ENCODE measurements at regions not wholly inside any gene's neighbourhood (a gene's known extent, or its start where the extent isn't known, plus 50 kb on each side); places are given as distances from the start of the nearest gene placed in this dataset.
A peak's percentile ranks its signal among the peaks of the same experiment; 100 is the strongest.
"Not testable (repeated sequence)": the region's sequence is repeated elsewhere in the genome, so short reads cannot be mapped to it uniquely, and the experiment has no call there.

DNA sequence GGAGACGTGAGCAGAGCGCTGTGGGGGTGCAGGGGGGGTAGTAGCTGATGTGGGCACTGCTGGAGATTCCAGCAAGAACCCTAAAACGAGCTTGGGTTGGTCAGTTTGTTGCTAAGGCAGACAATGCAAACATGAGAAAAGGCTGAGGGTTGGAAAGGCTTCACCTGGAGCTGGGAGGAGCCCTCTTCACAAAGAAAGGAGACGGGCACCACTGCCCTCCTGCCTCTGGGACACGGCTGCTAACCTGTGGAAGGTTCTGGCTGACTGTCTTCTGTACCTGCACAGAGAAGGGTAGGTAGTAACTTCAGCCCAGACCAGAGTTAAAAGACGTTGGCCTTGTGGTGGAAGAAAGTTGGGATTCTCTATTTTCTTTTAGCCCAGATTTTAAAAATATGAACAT is 108.7 kb downstream of the SUCLA2 start:
- Mint-ChIP-seq H3K36me3 (peaks cover 7% of the 10 kb centered on the region), H3K27ac (no peak overlapping the region), H3K9me3 (ENCODE audit: low read depth) (peaks cover 6% of the 10 kb centered on the region), H3K4me3 (no peak overlapping the region), H3K27me3 (no peaks in the 10 kb centered on the region), H3K4me1 (peaks cover 20% of the 10 kb centered on the region)
- CTCF ChIA-PET: no interaction called here
- no peak for DNase-seq
- ATAC-seq: no peak

DNA sequence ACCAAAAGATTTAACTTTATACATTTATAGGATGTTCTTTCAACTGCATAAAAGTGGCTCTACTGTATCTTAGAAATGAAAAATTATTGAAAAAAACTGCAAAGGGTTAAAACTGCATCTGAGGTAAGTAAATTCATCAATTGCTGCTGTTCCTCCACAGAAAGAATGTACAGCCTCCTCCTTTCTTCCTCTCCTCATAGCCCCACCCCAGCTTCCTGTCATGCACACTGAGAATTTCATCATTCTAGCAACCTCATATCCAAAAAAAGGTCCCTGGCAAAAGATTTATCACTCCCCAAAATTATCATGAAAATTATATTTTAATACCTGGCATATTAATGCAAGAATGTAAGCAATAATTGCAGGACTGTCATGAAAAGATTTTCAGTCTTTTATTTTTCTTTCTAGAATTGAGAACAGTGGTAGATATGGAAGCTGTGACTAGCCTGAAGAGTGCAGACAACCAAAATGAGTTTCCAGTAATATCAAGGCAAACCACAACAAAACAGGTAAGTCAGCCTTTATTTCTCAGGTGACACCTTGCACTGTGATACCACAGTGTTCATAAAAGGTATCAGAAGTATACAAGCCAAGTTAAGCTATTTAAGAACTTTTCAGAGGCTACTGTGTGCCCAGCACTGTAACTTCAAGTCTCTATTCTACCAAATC is 110.8 kb downstream of the SUCLA2 start:
- Mint-ChIP-seq H3K27ac (peak overlapping the region; percentile 62), H3K4me1 (peaks cover 38% of the 10 kb centered on the region), H3K4me3 (no peak overlapping the region), H3K9me3 (ENCODE audit: low read depth) (peaks cover 6% of the 10 kb centered on the region), H3K27me3 (no peaks in the 10 kb centered on the region), H3K36me3 (peaks cover 10% of the 10 kb centered on the region)
- peak; percentile 44 for DNase-seq
- CTCF ChIA-PET: no interaction called here
- no peak for ATAC-seq

DNA sequence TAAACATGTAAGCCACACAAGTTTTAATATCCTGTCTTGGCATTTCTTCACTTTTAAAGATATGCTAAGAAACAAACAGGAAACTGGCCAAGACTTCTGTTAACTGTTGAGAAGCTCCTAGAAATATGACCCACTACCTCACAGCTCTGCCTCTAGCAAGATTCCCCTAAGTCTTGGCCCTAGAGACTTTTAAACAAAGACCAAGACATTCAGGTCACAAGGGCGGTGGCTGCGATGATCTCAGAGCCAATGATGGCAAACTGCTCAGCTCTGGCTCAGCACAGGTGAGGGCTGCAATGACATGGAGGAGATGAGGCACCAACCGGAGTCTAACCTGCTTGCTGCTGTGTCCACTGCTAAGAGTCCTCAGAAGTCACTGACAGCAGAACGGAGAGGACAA is 114.8 kb downstream of the SUCLA2 start:
- H3K4me3 Mint-ChIP-seq: no peak overlapping the region
- H3K27me3 Mint-ChIP-seq: no peaks in the 10 kb centered on the region
- H3K36me3 Mint-ChIP-seq: peaks cover 11% of the 10 kb centered on the region
- ATAC-seq (peak; percentile 85), DNase-seq (peak; percentile 62)
- peaks cover 38% of the 10 kb centered on the region for H3K4me1 Mint-ChIP-seq
- CTCF ChIA-PET: interaction anchor here (1.5 kb wide), 1 partner anchor 152 kb away, joined by 3 read pairs; no protein-coding TSS in a partner anchor
- H3K27ac Mint-ChIP-seq: peak overlapping the region; percentile 62
- H3K9me3 Mint-ChIP-seq (ENCODE audit: low read depth): peaks cover 6% of the 10 kb centered on the region

DNA sequence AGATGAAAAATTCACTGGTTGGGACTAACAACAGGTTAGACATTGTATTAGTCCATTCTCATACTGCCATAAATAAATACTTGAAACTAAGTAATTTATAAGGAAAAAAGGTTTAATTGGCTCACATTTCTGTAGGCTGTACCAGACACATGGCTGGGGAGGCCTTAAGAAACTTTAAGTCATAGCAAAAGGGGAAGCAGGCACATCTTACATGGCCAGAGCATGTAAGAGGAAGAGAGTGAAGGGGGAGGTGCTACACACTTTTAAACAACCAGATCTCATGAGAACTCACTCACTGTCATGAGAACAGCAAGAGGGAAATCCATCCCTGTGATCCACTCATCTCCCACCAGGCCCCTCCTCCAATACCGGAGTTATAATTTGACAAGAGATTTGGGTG is 125.9 kb downstream of the SUCLA2 start:
- DNase-seq (no peak), ATAC-seq (no peak)
- CTCF ChIA-PET: no interaction called here
- Mint-ChIP-seq H3K4me3 (no peak overlapping the region), H3K4me1 (no peaks in the 10 kb centered on the region), H3K36me3 (no peaks in the 10 kb centered on the region), H3K27me3 (no peaks in the 10 kb centered on the region), H3K9me3 (ENCODE audit: low read depth) (peaks cover 13% of the 10 kb centered on the region), H3K27ac (no peak overlapping the region)

DNA sequence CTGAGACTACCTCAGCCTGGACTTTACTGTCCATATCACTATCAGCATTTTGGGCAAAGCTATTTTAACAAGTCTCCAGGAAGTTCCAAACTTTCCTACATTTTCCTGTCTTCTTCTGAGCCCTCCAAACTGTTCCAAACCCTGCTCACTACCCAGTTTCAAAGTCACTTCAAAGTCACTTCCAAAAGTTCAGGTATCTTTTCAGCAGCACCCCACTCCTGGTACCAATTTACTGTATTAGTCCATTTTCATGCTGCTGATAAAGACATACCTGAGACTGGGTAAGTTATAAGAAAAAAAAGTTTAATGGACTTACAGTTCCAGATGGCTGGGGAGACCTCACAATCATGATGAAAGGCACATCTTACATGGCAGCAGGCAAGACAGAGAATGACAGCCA is 127.1 kb downstream of the SUCLA2 start:
- DNase-seq, H3K4me1 Mint-ChIP-seq, H3K27me3 Mint-ChIP-seq, CTCF ChIA-PET, H3K36me3 Mint-ChIP-seq, H3K27ac Mint-ChIP-seq, H3K4me3 Mint-ChIP-seq, ATAC-seq: not testable (repeated sequence)
- peaks cover 14% of the 10 kb centered on the region for H3K9me3 Mint-ChIP-seq (ENCODE audit: low read depth)

DNA sequence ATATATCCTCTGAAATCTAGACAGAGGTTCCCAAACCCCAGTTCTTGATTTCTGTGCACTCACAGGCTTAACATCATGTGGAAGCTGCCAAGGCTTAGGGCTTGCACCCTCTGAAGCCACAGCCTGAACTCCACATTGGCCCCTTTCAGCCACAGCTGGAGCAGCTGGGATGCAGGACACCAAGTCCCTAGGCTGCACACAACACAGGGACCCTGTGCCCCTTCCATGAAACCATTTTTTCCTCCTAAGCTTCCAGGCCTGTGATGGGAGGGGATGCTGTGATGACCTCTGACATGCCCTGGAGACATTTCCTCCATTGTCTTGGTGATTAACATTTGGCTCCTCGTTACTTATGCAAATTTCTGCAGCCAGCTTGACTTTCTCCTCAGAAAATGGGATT is 127.8 kb downstream of the SUCLA2 start:
- H3K36me3 Mint-ChIP-seq, CTCF ChIA-PET, ATAC-seq: not testable (repeated sequence)

DNA sequence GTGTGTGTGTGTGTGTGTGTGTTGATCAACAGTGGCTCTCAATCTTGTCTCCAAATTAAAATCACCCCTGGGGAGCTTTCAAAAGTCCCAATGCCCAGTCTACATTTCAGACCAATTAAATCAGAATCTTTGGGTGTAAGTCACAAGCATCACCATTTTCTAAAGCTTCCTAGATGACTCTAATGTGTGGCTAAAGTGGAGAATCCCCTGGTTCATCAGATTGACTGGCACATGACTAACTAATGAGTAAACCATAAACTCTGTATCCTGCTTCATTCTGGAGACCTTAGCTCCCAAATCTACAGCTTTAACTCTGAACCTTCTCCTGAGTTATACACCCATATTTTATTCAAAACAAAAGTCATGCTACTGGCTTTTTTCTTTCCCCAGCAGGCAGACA is 131.3 kb downstream of the SUCLA2 start:
- CTCF ChIA-PET: no interaction called here
- H3K27me3 Mint-ChIP-seq: peaks cover 11% of the 10 kb centered on the region
- no peaks in the 10 kb centered on the region for H3K4me1 Mint-ChIP-seq
- DNase-seq (no peak), ATAC-seq (no peak)
- H3K9me3 Mint-ChIP-seq (ENCODE audit: low read depth): peaks cover 9% of the 10 kb centered on the region
- no peaks in the 10 kb centered on the region for H3K36me3 Mint-ChIP-seq
- no peak overlapping the region for H3K27ac Mint-ChIP-seq
- H3K4me3 Mint-ChIP-seq: no peak overlapping the region

More for the DNA sequence above, 127.8 kb downstream of the SUCLA2 start:
- H3K4me1 Mint-ChIP-seq, H3K27ac Mint-ChIP-seq, DNase-seq, H3K4me3 Mint-ChIP-seq, H3K27me3 Mint-ChIP-seq: not testable (repeated sequence)
- H3K9me3 Mint-ChIP-seq (ENCODE audit: low read depth): peaks cover 14% of the 10 kb centered on the region

DNA sequence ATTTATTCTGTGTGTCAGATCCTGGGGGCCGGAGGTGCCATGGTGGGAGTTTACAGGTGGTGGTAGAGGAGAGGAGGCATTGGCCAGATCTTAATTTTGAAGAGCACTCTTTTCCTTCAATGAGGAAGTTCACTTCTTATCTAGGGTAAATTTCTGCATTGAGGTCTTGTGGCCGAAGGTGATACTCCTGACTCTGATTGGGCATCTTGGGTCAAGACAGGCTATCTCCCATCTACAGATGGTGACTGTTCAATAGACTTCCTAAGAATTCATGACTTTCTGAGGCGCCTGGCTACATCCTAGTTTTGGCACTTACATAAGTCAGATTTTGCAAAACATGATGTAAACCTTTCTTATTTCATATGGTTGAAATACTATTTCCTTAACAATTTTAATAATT is 135.2 kb downstream of the SUCLA2 start:
- ATAC-seq (no peak), DNase-seq (no peak)
- Mint-ChIP-seq H3K4me3 (no peak overlapping the region), H3K9me3 (ENCODE audit: low read depth) (peaks cover 2% of the 10 kb centered on the region), H3K27ac (no peak overlapping the region), H3K36me3 (no peaks in the 10 kb centered on the region), H3K4me1 (no peaks in the 10 kb centered on the region), H3K27me3 (peaks cover 15% of the 10 kb centered on the region)
- CTCF ChIA-PET: no interaction called here

DNA sequence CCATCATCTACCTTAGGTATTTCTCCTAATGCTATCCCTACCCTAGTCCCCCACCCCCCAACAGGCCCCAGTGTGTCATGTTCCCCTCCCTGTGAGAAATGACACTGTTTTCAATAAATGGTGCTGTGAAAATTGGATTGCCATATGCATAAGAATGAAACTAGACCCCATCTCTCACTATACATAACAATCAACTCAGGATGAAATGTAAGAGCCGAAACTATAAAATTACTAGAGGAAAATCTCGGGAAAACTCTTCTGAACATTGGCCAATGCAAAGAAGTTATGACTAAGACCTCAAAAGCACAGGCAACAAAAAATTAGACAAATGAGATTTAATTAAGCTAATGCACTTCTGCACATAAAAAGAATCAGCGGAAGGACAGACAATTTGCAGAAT is 138.2 kb downstream of the SUCLA2 start:
- no peak for DNase-seq
- Mint-ChIP-seq H3K36me3 (no peaks in the 10 kb centered on the region), H3K4me3 (no peak overlapping the region), H3K27me3 (peaks cover 32% of the 10 kb centered on the region), H3K4me1 (no peaks in the 10 kb centered on the region), H3K9me3 (ENCODE audit: low read depth) (no peaks in the 10 kb centered on the region), H3K27ac (no peak overlapping the region)
- CTCF ChIA-PET: no interaction called here
- no peak for ATAC-seq

DNA sequence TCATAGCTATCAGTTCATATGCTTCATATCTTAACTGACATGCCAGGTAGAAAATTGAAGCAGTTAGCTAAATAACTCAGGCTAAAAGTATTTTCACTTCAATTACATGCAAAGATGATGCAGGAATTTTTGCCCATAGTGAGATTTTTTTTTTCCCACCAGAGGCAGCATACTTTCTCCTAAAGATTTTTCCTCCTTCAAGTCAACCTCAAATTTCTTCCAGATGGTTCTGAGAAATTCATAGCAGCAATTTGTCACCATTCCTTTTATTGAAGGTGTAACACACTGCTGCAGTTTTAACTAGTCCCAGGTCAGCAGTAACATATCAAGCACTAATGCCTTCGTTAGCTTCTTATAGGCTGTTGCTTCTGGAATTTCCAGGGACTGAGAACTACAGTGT is 141.9 kb downstream of the SUCLA2 start:
- no peak for ATAC-seq
- Mint-ChIP-seq H3K4me1 (no peaks in the 10 kb centered on the region), H3K4me3 (no peak overlapping the region), H3K27me3 (peaks cover 21% of the 10 kb centered on the region), H3K36me3 (no peaks in the 10 kb centered on the region), H3K9me3 (ENCODE audit: low read depth) (no peaks in the 10 kb centered on the region), H3K27ac (no peak overlapping the region)
- DNase-seq: no peak
- CTCF ChIA-PET: no interaction called here

DNA sequence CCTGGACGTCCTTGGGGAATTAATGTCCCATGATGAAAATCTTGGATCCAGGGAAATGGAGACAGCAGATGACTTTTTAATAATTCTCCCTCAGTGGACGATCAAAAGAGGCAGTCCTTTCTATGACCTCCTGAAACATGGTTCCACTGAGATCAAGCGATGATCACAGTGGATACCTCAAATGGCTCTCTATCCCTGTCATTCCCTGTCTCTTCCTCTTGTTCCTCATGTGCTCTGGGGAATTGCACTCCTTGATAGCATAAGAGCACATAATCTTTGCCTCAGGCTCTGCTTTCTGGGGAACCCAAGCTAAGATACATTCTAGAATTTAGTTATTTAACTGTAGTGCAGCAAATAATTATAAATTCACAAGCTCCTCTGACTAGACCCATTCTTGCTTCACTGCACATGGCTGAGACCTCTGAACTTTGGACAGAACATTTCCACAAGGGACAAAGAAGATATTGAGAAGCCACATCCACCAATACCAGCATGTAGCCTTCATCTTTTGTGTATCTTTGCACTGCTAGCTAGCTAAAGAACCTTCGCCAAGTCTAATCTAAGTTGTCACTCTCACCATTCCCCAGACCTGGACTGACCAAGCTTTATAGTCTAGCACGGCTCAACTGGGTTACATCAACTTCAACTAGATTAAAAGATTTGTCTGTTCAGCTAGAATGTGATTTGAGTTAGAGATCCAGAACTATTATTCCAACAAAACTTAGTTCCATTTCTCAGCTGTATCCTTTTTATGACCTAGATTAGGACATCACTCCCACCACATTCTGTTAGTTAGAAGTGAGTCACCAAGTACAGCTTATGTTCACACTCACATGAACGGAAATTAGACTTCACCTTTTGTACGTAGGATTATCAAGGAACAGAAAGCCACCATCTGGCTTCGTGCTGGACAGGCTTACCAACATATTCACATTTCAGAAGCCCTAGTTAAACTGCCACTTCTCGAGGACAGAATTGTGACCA is 142.7 kb downstream of the SUCLA2 start:
- Mint-ChIP-seq H3K36me3 (no peaks in the 10 kb centered on the region), H3K27me3 (peaks cover 21% of the 10 kb centered on the region), H3K4me3 (no peak overlapping the region), H3K9me3 (ENCODE audit: low read depth) (no peaks in the 10 kb centered on the region), H3K27ac (no peak overlapping the region), H3K4me1 (no peaks in the 10 kb centered on the region)
- CTCF ChIA-PET: no interaction called here
- DNase-seq (no peak), ATAC-seq (no peak)

DNA sequence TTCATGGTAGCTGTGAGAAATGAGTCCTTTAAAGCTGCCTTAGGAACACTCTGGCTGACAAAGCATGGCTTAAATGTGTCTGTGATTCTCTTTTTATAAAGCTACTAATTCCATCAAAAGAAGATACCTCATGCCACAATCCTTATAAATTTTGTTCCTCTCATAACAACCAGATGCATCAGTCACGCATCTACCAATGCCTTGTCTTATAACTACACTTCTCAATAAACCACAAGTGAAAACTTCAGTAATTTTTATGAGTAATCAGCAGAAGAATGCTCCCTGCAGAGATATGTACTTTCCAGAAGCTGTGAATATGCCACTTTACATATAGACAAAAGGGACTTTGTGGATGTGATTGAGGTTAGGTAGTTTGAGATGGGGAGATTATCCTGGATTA is 147.8 kb downstream of the SUCLA2 start:
- DNase-seq (no peak), ATAC-seq (no peak)
- Mint-ChIP-seq H3K4me1 (no peaks in the 10 kb centered on the region), H3K27ac (no peak overlapping the region), H3K9me3 (ENCODE audit: low read depth) (no peaks in the 10 kb centered on the region), H3K27me3 (peaks cover 12% of the 10 kb centered on the region), H3K4me3 (no peak overlapping the region), H3K36me3 (no peaks in the 10 kb centered on the region)
- CTCF ChIA-PET: no interaction called here

DNA sequence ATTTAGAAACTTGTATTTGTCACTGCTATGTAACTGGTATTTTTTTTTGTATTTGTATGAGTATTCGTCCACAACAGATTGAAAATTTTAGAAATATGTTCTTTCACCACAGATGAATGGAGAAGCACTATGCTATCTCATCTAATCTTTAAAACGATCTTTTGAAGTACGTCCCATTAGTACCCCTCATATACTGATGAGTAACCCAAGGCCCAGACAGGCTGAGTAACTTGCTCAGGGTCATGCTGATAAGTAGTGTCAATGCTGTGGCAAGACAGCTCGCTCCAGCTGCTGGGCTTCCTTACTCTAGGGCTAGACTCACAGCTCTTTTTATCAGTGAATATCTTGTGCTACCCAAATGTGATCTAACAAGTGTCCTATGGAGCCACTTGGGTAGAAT is 154.2 kb downstream of the SUCLA2 start:
- peaks cover 4% of the 10 kb centered on the region for H3K4me1 Mint-ChIP-seq
- CTCF ChIA-PET: no interaction called here
- ATAC-seq: no peak
- no peak overlapping the region for H3K4me3 Mint-ChIP-seq
- H3K36me3 Mint-ChIP-seq: no peaks in the 10 kb centered on the region
- H3K27ac Mint-ChIP-seq: no peak overlapping the region
- DNase-seq: no peak
- no peaks in the 10 kb centered on the region for H3K9me3 Mint-ChIP-seq (ENCODE audit: low read depth)
- H3K27me3 Mint-ChIP-seq: peaks cover 10% of the 10 kb centered on the region

DNA sequence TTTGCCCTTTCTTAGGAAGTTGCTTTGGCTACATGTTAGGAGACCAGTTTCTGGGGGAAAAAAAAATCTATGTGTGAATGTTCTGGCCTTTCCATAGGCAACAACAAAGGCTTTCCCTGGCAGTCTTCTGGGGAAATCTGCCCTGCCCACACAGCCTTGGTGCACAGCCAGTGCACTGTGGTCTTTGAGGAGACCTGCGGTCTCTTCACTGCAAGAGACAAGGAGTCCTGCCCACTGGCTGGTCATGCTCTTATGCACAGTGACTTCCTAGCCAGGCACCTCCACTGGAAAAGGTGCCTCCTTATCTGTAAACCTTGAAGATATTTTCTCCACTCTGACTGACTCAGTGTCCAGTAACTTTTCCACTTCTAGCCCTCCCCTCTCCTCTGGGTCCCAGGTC is 155.1 kb downstream of the SUCLA2 start:
- Mint-ChIP-seq H3K27ac (no peak overlapping the region), H3K27me3 (peaks cover 10% of the 10 kb centered on the region), H3K9me3 (ENCODE audit: low read depth) (no peaks in the 10 kb centered on the region), H3K4me1 (peaks cover 4% of the 10 kb centered on the region), H3K36me3 (no peaks in the 10 kb centered on the region), H3K4me3 (no peak overlapping the region)
- ATAC-seq (no peak), DNase-seq (no peak)
- CTCF ChIA-PET: no interaction called here

Measured in activated CD8-positive, alpha-beta memory T cell treated with anti-CD3 and anti-CD28 coated beads, Interleukin-2, amount 10 ng/mL, durations not matched to agents 7 days and 5 days (primary cell).